ENCODE measurements at regions not wholly inside any gene's neighbourhood (a gene's known extent, or its start where the extent isn't known, plus 50 kb on each side); places are given as distances from the start of the nearest gene placed in this dataset.

- TF ChIP-seq, protein P1, sequence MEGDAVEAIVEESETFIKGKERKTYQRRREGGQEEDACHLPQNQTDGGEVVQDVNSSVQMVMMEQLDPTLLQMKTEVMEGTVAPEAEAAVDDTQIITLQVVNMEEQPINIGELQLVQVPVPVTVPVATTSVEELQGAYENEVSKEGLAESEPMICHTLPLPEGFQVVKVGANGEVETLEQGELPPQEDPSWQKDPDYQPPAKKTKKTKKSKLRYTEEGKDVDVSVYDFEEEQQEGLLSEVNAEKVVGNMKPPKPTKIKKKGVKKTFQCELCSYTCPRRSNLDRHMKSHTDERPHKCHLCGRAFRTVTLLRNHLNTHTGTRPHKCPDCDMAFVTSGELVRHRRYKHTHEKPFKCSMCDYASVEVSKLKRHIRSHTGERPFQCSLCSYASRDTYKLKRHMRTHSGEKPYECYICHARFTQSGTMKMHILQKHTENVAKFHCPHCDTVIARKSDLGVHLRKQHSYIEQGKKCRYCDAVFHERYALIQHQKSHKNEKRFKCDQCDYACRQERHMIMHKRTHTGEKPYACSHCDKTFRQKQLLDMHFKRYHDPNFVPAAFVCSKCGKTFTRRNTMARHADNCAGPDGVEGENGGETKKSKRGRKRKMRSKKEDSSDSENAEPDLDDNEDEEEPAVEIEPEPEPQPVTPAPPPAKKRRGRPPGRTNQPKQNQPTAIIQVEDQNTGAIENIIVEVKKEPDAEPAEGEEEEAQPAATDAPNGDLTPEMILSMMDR (conservative IDR thresholded peaks at IDR 0.05; ENCODE audit: low read length): no peak
- TF ChIP-seq EZH2phosphoT487 (IDR thresholded peaks at IDR 0.05; ENCODE audit: borderline replicate concordance): no peak
Observed at GRCh38 chr13:111566567-111566966, 246.1 kb downstream of the TEX29 start.

Measured in Loucy (cell line).